ENCODE measurements at regions not wholly inside any gene's neighbourhood (a gene's known extent, or its start where the extent isn't known, plus 50 kb on each side); places are given as distances from the start of the nearest gene placed in this dataset.

GRCh38 chr16:85432606-85433005 is 180.5 kb upstream of the GSE1 start:
- in situ Hi-C loops (cut with HindIII; ENCODE audit: low pct_ligation_motif_present, low sequenced_read_pairs) = no loop called here
- Histone ChIP-seq H3K4me3 (ENCODE audit: low read depth, low read length) (no peak overlapping the region), H3K27ac (no peak overlapping the region), H3K36me3 (replicated peaks) (no peaks in the 10 kb centered on the region), H3K27me3 (replicated peaks) (no peaks in the 10 kb centered on the region)
- DNase-seq = no peak
- TF ChIP-seq, protein P1, sequence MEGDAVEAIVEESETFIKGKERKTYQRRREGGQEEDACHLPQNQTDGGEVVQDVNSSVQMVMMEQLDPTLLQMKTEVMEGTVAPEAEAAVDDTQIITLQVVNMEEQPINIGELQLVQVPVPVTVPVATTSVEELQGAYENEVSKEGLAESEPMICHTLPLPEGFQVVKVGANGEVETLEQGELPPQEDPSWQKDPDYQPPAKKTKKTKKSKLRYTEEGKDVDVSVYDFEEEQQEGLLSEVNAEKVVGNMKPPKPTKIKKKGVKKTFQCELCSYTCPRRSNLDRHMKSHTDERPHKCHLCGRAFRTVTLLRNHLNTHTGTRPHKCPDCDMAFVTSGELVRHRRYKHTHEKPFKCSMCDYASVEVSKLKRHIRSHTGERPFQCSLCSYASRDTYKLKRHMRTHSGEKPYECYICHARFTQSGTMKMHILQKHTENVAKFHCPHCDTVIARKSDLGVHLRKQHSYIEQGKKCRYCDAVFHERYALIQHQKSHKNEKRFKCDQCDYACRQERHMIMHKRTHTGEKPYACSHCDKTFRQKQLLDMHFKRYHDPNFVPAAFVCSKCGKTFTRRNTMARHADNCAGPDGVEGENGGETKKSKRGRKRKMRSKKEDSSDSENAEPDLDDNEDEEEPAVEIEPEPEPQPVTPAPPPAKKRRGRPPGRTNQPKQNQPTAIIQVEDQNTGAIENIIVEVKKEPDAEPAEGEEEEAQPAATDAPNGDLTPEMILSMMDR (IDR thresholded peaks at IDR 0.05; ENCODE audit: low read depth, low read length, missing control alignments) = no peak

DNA sequence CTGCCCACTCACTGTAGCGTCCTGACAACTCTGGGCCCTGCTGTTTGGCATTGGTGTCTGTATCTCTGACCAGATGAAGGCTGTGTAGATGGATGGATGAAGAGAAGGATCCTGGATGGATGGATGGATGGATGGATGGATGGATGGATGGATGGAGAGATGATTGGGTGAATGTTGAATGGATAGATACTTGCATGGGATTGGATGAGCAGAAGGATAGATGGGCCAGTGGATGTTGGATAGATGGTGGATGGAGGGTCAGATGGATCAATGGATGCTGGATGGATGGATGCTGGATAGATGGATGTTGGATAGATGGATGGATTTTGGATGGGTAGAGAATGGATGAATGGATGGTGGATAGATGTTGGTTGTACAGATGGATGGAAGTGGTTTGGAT is 179.6 kb upstream of the GSE1 start:
- no peak overlapping the region for H3K27ac ChIP-seq
- H3K27me3 ChIP-seq (replicated peaks) = no peaks in the 10 kb centered on the region
- in situ Hi-C loops (cut with HindIII; ENCODE audit: low pct_ligation_motif_present, low sequenced_read_pairs) = no loop called here
- no peak overlapping the region for H3K4me3 ChIP-seq (ENCODE audit: low read depth, low read length)
- TF ChIP-seq, protein P1 (IDR thresholded peaks at IDR 0.05; ENCODE audit: low read depth, low read length, missing control alignments) = no peak
- no peaks in the 10 kb centered on the region for H3K36me3 ChIP-seq (replicated peaks)
- DNase-seq = no peak

DNA sequence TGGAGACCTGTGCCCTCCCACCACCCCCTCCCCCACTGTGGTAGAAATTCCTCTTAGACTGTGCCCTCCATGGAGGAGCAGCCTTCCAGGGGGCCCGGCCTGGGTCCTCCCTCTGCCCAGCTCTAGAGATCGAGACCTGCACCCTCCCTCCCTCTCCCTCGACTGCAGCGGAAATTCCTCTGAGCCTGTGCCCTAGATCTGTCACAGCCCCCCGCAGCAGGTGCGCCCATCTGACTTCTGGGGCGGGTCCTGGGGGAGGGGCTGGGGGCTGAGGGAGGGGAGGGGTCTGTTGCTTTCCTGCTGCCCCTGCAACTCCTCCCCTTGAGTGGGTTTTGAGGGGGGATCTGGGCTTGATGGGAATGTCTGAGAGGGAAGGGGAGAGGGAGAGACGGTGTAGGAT is 177.8 kb upstream of the GSE1 start:
- Histone ChIP-seq H3K4me3 (ENCODE audit: low read depth, low read length) (no peak overlapping the region), H3K27me3 (replicated peaks) (no peaks in the 10 kb centered on the region), H3K27ac (no peak overlapping the region), H3K36me3 (replicated peaks) (no peaks in the 10 kb centered on the region)
- no peak for DNase-seq
- in situ Hi-C loops (cut with HindIII; ENCODE audit: low pct_ligation_motif_present, low sequenced_read_pairs) = no loop called here
- TF ChIP-seq, protein P1 (IDR thresholded peaks at IDR 0.05; ENCODE audit: low read depth, low read length, missing control alignments) = no peak

- H3K27me3 ChIP-seq (replicated peaks) = no peaks in the 10 kb centered on the region
- in situ Hi-C loops (cut with HindIII; ENCODE audit: low pct_ligation_motif_present, low sequenced_read_pairs) = no loop called here
- no peaks in the 10 kb centered on the region for H3K36me3 ChIP-seq (replicated peaks)
- H3K4me3 ChIP-seq (ENCODE audit: low read depth, low read length) = no peak overlapping the region
- TF ChIP-seq, protein P1 (IDR thresholded peaks at IDR 0.05; ENCODE audit: low read depth, low read length, missing control alignments) = no peak
- H3K27ac ChIP-seq = no peak overlapping the region
- no peak for DNase-seq
Observed at GRCh38 chr16:85435700-85436099, 177.4 kb upstream of the GSE1 start.

- H3K27ac ChIP-seq = no peak overlapping the region
- TF ChIP-seq, protein P1 (IDR thresholded peaks at IDR 0.05; ENCODE audit: low read depth, low read length, missing control alignments) = no peak
- H3K4me3 ChIP-seq (ENCODE audit: low read depth, low read length) = no peak overlapping the region
- no peaks in the 10 kb centered on the region for H3K36me3 ChIP-seq (replicated peaks)
- in situ Hi-C loops (cut with HindIII; ENCODE audit: low pct_ligation_motif_present, low sequenced_read_pairs) = no loop called here
- H3K27me3 ChIP-seq (replicated peaks) = no peaks in the 10 kb centered on the region
- no peak for DNase-seq
Observed at GRCh38 chr16:85436207-85436606, 176.9 kb upstream of the GSE1 start.

- no peak for DNase-seq
- H3K27me3 ChIP-seq (replicated peaks) = no peaks in the 10 kb centered on the region
- no peak overlapping the region for H3K27ac ChIP-seq
- no peak overlapping the region for H3K4me3 ChIP-seq (ENCODE audit: low read depth, low read length)
- in situ Hi-C loops (cut with HindIII; ENCODE audit: low pct_ligation_motif_present, low sequenced_read_pairs) = no loop called here
- TF ChIP-seq, protein P1 (IDR thresholded peaks at IDR 0.05; ENCODE audit: low read depth, low read length, missing control alignments) = no peak
- H3K36me3 ChIP-seq (replicated peaks) = no peaks in the 10 kb centered on the region
Observed at GRCh38 chr16:85436636-85437165, 176.4 kb upstream of the GSE1 start.
